GM19372 (cell line): ENCODE measurements at regions not wholly inside any gene's neighbourhood (a gene's known extent, or its start where the extent isn't known, plus 50 kb on each side); places are given as distances from the start of the nearest gene placed in this dataset.
"Not testable (repeated sequence)": the region's sequence is repeated elsewhere in the genome, so short reads cannot be mapped to it uniquely, and the experiment has no call there.

Experiments used
- ATAC-seq: cut with Tn5 transposase; IDR thresholded peaks from one replicate; pipeline ENCODE4 v1.9.1; 2021; ENCODE audit warnings: mild to moderate bottlenecking, low read depth, moderate library complexity; ENCODE audit not compliant: unreplicated experiment

- no peak for ATAC-seq
Observed at GRCh38 chr5:110269478-110270142, 456.9 kb downstream of the TMEM232 start.

- ATAC-seq, result no peak
Observed at GRCh38 chr5:110275878-110276277, 450.6 kb downstream of the TMEM232 start.

- ATAC-seq, result not testable (repeated sequence)
Observed at GRCh38 chr5:110278449-110278848, 448.0 kb downstream of the TMEM232 start.

GRCh38 chr5:110284121-110284520 lies 442.4 kb downstream of the TMEM232 start:
- ATAC-seq, result not testable (repeated sequence)

GRCh38 chr5:110288766-110289511 lies 437.5 kb downstream of the TMEM232 start:
- ATAC-seq, result no peak

GRCh38 chr5:110289512-110289810 lies 437.0 kb downstream of the TMEM232 start:
- no peak for ATAC-seq

- no peak for ATAC-seq
Observed at GRCh38 chr5:110290542-110290941, 435.9 kb downstream of the TMEM232 start.

- no peak for ATAC-seq
Observed at GRCh38 chr5:110294281-110294680, 432.2 kb downstream of the TMEM232 start.

GRCh38 chr5:110297152-110297670 lies 429.3 kb downstream of the TMEM232 start:
- ATAC-seq, result no peak

GRCh38 chr5:110304176-110304575 lies 422.3 kb downstream of the TMEM232 start:
- ATAC-seq, result no peak

- ATAC-seq, result no peak
Observed at GRCh38 chr5:110306650-110307049, 419.8 kb downstream of the TMEM232 start.

- no peak for ATAC-seq
Observed at GRCh38 chr5:110309222-110309621, 417.2 kb downstream of the TMEM232 start.

GRCh38 chr5:110316566-110316965 lies 409.9 kb downstream of the TMEM232 start:
- ATAC-seq, result not testable (repeated sequence)

- no peak for ATAC-seq
Observed at GRCh38 chr5:110321117-110321516, 405.4 kb downstream of the TMEM232 start.

GRCh38 chr5:110323357-110323756 lies 403.1 kb downstream of the TMEM232 start:
- ATAC-seq, result no peak

GRCh38 chr5:110323832-110324231 lies 402.6 kb downstream of the TMEM232 start:
- no peak for ATAC-seq

GRCh38 chr5:110324876-110325275 lies 401.6 kb downstream of the TMEM232 start:
- no peak for ATAC-seq

GRCh38 chr5:110329955-110330525 lies 396.4 kb downstream of the TMEM232 start:
- ATAC-seq, result no peak

GRCh38 chr5:110333384-110333783 lies 393.1 kb downstream of the TMEM232 start:
- ATAC-seq, result no peak

GRCh38 chr5:110335361-110336066 lies 391.0 kb downstream of the TMEM232 start:
- no peak for ATAC-seq
